HG03575 (cell line): ENCODE measurements at regions not wholly inside any gene's neighbourhood (a gene's known extent, or its start where the extent isn't known, plus 50 kb on each side); places are given as distances from the start of the nearest gene placed in this dataset.

Source experiments
- ATAC-seq: cut with Tn5 transposase; IDR thresholded peaks from one replicate; pipeline ENCODE4 v1.9.1; 2021; ENCODE audit not compliant: unreplicated experiment, insufficient number of reproducible peaks, low FRiP score; ENCODE audit errors: extremely low read depth

DNA sequence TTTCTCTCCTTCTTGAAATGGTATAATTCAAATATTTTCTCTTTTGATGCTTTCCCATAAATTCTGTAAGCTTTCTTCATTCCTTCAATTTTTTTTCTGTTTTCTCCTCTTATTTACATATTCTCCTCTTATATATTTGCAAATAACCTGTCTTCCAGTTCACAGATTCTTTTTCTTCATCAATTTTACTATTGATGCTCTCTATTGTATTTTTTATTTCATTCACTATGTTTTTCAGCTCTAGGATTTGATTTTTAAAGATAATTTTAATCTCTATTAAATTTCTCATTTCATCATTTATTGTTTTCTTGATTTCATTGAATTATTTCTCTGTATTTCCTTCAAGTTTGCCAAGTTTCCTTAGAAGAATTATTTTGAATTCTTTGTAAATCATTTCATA lies 54.0 kb upstream of the PRPS1L1 start:
- no peak for ATAC-seq

DNA sequence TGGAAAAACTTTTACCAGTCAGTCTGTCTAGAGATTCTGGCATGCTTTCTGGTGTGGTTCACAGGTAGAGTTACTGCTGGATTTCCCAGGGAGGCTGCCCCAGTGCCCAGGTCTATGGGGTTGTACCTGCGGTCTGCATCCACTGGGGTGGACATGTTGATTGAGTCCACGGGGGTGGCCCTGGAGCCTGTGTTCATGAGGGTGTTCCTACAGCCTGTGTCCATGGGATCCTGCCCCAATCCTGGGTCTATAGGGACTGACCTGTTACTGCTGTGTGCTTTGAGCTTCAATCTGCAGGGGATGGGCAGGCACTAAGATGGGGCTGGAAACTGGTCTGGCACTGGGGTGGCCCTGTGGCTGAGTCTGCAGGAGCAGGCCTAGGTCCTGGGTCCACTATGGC lies 54.5 kb upstream of the PRPS1L1 start:
- ATAC-seq = no peak

DNA sequence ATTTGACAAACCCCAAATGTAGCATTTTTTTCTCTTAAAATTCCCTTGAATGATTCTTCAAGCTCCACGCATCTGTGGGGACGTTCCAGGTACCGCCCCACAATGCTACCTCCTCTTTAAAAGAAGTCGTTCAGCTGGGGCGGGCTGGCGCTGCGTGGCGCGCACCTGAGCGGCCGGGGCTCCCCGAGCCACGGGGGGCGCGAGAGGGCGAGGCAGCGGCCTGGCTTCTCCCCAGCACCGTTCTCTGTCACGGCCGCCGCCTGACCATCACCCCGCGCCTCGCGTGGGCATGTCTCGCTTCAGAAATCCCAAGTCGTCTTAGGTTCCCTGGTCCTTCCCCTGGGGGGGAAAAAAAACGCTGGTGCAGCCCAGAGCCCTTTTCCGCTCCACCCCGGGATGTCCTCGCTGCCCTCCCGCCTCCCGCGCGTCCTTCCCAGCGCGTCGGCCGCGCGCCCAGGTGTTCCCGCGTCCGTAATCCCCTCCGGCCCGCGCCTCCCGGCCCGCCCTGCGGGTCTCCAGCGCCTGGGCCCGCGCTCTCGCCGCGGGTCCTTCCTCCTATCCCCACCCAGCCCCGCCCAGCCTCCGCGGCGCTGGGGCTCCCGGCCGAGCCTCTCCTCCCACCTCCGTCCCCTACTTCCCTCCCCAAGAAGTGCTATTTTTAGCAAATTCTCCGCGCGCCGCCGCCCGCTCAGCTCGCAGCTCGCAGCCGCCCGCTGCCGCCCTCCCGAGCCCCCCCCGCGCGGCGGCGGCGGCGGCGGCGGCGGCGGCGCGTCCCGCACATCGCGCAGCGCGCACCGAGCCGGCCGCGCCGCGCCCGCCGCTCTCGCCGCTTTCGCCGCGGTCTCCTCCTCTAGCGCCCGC lies 58.7 kb upstream of the PRPS1L1 start:
- ATAC-seq = no peak

DNA sequence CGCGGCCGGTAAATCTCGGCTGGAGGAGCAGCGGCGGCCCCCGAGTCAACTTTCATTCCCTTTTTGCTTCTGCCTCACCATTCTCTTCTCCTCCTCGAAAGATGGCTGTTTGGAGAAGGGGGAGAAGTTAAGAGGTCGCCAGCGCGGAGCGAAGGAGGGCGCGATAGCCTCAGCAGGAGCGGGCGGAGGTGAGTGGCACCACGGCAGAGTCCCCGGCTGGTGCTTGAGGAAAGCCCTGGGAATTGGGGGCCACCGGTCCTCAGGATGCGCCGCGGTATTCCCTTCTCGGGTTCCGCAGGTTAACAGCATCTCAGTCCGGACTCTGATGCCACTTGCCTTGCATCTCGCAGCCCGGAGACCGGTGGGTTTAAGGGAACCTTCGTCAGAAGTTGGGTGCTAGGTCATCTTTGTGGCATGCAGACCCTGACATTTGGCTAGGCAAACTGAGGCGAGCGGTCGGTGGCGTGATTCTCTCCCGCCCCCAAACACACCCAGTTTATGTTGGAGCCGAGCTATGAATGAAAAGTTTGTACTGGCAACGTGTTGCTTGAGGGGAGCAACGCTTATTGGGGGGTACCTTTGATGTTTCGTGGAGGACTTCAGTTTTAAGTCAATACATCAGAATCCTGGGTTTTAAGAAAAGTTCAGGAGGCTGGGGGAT lies 59.5 kb upstream of the PRPS1L1 start:
- ATAC-seq = no peak

DNA sequence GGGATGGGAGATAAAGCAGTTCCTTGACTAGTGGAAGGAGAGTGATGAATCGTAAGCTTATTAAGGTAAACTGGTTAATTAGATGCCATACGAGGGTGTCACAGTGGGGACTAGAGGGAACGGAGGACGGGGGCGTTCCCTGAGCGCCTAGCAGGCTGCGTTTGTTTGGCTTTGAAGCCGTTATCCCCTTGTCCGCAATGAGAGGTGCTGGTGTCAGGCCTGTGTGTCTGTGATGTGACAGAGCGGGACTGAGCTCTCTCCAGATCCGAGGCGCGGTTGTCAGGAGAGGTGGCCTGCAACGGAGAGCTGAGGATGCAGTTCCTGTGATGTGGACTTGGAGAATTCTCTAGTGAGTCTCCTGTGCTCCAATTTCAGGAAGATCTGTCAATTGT lies 60.0 kb upstream of the PRPS1L1 start:
- no peak for ATAC-seq

DNA sequence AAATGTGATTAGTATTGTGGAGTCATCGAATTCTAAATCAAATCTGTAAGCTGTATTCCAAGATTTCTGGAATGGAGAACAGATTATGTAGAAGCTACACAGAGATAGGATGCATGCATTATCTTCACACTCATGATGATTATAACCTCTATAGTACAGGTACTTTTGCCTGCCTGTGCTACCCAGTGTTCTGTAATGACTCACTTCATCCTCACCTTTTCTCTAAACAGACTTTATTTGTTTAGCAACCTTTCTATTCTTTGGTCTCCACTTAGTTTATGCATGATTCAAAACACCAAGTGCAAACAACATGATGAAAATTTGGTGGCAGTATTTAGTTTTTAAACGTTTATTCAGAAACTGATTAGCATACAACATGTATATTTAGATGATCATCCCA lies 68.4 kb upstream of the PRPS1L1 start:
- ATAC-seq = no peak

DNA sequence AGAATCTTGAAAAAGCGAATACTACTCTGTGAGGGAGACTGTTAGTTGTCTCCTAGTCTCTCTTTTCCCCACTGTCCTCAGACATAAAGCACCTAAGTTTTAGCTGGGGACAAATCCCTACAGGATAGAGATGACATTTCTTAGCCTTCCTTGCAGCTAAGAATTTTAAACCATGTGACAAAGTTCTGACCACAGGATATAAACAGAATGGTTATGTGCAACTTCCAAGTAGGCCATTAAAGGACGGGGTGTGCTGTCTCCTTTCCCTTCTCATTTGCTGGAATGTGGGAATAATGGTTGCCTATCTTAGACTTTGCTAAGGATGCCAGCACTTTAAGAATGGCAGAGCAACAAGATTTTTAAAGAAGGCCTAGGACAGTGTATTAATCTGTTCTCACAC lies 74.9 kb upstream of the PRPS1L1 start:
- ATAC-seq = no peak

DNA sequence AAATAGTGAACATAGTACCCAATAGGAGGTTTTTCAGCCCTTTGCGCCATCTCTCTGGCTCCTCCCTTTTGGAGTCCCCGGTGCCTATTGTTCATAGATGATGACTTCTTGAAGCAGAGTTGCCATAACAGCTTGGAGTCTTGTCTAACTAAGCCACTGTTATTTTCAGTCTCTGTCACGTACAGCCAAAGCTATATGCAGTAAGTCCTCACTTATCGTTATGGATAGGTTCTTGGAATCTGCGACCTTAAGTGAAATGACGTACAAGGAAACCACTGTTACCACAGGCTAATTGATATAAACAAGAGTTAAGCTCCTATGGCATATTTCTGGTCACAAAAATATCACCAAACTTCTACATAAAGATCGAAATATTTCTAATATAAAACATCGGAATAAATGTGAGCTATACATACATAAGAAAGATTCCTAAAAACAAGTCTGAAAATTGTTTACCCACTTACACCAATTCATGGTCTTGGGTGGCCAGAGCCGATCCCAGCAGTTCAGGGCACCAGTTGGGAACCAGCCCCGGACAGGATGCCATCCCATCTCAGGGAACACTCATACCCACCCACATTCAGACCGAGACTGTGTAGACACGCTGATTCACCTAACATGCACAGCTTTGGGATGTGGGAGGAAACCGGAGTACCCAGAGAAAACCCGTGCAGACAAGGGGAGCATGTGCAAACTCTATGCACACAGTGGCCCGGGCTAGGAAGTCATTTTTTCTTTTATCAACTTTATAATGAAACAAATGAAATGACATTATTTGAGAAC lies 76.0 kb upstream of the PRPS1L1 start:
- ATAC-seq = no peak

DNA sequence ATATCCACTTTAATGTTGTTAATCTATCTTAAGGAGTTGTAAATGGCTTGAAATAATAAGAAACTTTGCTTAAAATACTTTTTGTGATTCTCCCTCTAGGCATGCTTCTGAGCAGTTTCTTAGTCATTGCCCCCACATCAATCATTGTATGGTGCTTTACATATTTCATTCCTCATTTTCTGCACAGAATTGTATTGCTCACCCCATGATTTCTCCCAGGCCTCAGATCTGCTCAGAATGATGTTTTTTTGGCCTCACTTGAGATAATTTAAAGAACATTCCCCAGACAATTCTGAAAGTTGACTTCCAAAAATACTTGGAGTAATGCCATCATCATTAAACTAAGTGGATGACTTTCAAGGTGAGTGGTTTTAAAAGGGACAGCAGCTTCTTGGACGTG lies 82.1 kb upstream of the PRPS1L1 start:
- ATAC-seq = no peak

DNA sequence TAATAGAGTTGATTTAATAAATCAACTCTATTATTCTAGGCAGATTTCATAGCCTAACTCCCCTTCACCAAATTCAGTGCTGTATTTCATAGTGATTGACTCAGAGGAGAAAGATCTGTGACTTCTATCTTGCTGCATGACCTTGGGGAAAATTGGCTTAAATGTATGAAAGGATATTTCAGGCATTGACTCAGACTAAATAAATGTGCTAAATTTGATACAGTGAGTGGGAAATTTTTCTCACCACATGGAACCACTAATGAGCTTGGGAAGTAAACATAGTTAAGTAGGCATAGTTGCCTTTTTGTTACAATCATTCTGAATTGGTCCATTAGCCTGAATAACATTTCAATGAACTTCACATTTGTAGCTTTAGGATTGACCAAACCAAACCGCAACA lies 89.0 kb upstream of the PRPS1L1 start:
- ATAC-seq = no peak

DNA sequence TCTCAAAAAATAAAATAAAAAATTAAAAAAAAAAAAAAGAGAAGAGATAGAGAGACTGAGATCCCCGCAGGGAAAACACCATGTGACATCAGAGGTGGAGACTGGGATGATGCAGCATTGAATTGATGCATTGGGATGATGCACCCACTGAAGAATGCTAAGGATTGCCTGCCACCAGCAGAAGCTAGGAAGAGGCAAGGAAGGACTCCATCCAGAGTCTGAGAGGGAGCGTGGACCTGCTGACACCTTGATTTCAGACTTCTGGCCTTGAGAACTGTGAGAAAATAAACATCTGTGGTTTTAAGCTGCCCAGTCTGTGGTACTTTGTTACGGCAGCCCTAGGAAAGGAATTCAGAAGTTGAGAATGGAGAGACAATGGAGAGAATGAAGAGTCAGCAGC lies 89.8 kb upstream of the PRPS1L1 start:
- ATAC-seq = no peak

DNA sequence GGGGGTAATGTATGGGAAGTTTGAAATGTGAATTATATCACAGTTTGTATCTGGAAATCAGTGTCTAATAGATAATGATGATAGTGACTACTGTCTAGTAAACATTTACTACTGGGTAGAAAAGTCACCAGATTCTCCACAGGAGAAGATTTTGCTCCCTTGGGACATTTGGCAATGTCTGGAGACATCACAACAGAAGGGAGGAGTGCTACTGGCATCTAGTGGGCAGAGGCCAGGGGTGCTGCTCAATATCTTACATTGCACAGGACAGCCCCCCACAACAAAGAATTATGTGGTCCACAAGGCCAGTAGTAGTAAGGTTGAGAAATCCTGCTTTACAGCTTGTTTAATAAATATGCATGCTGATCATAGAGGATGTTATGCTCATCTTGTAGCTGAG lies 92.3 kb upstream of the PRPS1L1 start:
- no peak for ATAC-seq

DNA sequence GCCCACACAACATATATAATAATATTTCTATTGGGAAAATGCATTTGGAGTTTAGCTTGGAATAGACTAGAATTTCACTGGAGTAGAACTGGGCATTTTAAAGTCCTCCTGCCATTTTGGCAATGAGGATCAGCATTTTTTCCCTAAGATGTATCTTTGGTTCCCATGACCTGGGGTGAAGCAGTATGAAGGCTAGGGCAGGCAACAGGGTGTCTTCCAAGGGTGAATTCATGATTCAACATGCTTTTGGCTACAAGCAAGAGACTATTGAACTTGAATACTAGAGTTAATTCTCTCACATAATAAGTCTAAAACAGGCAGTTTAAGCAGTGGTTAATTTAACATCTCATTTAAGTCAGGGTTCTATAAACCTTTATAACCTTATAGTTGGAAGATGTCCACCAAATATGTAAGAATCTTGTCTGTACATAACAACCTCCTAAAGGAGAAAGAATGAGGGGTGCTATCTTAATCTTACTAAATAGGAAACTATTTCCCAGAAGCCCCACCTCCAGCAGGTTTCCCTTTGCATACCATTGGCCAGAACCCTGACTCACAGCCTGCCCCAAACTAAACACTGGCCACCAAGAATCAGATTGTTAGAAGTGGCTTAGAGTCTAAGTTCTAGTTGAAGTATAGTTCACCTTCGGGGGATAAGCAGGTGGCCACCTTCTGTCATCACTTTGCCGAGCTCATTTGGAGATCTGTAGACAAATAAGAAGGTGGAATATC lies 96.0 kb upstream of the PRPS1L1 start:
- no peak for ATAC-seq

DNA sequence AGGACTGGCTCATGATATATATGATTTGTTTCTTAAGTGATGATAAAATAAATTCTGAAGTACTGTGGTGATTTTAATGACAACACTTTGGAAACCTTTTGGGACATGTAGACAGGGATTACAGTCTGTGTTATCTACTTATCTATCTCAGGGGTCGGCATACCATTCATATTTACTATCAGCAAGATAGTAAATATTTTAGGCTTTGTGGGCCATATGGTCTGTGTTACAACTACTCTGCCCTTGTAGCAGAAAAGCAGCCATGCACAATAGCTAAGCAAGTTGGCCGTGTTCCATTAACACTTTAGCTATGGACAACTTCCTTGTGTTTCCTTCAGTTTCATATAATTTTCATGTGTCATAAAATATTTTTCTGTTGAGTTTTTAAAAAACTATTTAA lies 97.8 kb upstream of the PRPS1L1 start:
- ATAC-seq = no peak

DNA sequence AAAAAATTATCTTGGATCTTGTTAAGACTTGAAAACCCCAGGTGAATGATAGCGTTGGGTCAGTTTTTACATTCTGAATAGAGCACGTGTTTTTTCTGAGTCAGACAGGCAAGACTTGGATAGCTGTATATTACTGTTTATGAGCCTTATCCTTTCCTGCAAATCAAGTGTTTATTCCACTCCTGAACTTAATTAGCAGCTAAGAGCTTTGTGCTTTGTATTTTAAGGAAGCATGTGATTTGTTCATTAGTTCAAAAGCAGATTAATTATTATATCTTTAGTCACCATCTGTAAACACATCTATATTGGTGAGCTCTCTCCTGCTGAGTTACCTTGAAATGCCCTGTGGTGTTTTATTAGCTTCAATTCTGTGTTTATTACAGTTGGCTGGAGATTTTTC lies 98.6 kb upstream of the PRPS1L1 start:
- no peak for ATAC-seq

DNA sequence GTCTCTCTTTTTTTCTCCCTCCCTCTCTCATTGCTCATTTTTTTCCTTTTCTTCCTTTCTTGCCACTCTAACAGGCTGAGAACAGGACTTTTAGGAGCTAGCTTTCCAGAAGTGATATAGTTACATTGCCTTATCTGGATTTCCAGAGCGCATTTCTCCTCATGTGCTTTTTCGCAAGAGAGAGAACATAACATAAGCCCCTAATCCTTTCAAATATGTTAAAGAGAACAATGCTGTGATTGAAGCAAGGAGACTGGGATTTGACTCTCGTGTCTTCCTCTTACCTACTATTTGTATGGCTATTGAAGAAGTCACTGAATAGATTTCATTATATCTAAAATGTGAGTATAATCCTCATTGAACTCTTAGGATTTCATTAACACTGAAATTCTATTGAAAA lies 101.2 kb upstream of the PRPS1L1 start:
- no peak for ATAC-seq

DNA sequence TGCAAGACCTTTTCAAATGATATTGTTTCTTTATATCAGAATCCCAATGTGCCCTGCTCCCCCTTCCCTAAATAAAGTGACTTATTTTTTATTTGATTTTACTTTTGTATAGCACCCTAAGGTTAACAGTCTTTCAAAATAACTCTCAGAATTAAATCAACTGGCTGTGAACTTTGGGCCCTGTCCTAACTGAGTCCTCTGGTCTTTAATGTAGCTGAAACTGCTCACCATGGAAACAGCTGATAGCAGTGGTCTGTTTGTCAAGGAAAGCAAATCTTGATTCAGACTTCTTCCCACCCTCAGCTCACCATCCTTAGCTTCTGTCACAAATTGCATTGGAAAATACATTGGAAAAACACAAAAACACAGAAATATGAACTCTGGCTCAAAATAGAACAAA lies 105.2 kb upstream of the PRPS1L1 start:
- no peak for ATAC-seq

DNA sequence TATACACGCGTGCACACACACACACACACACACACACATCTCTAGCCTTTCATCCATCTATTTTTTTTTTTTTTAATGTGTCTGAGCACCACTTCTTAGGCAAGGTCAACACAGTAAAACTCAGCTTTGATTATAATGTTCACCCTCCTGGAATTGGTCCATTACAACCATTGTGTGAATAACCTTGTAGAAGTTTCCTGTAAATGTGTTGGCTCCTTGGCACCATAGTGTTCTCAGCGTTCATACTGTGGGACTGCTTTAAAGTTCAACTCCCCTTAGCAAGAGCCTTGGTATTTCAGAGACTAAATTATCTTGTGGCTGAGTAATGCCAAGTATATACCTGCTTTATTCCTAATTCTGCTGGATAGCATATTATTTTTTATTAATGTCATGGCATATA lies 106.3 kb upstream of the PRPS1L1 start:
- ATAC-seq = no peak

DNA sequence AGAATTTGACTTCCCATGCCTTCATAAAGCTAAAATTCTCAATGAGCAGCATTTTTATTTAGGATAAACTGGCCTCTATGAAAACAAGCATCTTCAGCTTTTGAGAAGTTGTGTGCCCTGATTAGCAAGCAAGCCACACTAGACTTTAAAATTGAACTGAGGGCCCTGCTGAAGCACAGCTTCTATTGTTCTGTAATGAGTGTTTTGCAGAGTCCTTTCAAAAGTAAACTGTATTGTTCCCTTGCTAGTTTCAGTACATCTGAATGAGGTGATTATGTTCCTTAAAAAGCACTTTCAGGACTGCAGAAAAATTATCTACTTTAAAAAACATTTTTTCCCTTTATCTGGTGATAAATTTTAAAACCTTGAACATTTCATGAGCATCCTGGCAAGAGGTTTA lies 113.3 kb upstream of the PRPS1L1 start:
- ATAC-seq = no peak
